ENCODE measurements at regions not wholly inside any gene's neighbourhood (a gene's known extent, or its start where the extent isn't known, plus 50 kb on each side); places are given as distances from the start of the nearest gene placed in this dataset.

- DNase-seq (ENCODE audit: low spot score) = no peak
These were observed 199.6 kb upstream of the CELF2 start for GRCh38 chr10:10818082-10818481.

- DNase-seq (ENCODE audit: low spot score) = no peak
These were observed 198.3 kb upstream of the CELF2 start for GRCh38 chr10:10819206-10819856.

- DNase-seq (ENCODE audit: low spot score) = no peak
These were observed 195.7 kb upstream of the CELF2 start for GRCh38 chr10:10821926-10822325.

GRCh38 chr10:10824591-10825148, 193.0 kb upstream of the CELF2 start:
- DNase-seq (ENCODE audit: low spot score) = no peak

- no peak for DNase-seq (ENCODE audit: low spot score)
These were observed 191.5 kb upstream of the CELF2 start for GRCh38 chr10:10826125-10826524.

GRCh38 chr10:10828623-10829022, 189.0 kb upstream of the CELF2 start:
- DNase-seq (ENCODE audit: low spot score) = no peak

GRCh38 chr10:10829576-10829975, 188.1 kb upstream of the CELF2 start:
- no peak for DNase-seq (ENCODE audit: low spot score)

GRCh38 chr10:10830293-10830986, 187.2 kb upstream of the CELF2 start:
- no peak for DNase-seq (ENCODE audit: low spot score)

- no peak for DNase-seq (ENCODE audit: low spot score)
These were observed 186.6 kb upstream of the CELF2 start for GRCh38 chr10:10831085-10831484.

DNA sequence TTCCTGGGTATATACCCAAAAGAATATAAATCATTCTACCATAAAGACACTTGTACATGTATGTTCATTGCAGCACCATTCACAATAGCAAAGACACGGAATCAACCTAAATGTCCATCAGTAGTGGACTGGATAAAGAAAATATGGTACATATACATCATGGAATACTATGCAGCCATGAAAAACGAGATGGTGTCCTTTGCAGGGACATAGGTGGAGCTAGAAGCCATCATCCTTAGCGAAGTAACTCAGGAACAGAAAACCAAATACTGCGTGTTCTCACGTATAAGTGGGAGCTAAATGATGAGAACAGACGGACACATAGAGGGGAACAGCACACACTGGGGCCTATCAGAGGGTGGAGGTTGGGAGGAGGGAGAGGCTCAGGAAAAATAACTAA, 183.7 kb upstream of the CELF2 start:
- no peak for DNase-seq (ENCODE audit: low spot score)

- DNase-seq (ENCODE audit: low spot score) = no peak
These were observed 173.4 kb upstream of the CELF2 start for GRCh38 chr10:10844251-10844650.

GRCh38 chr10:10845185-10845584, 172.5 kb upstream of the CELF2 start:
- no peak for DNase-seq (ENCODE audit: low spot score)

- no peak for DNase-seq (ENCODE audit: low spot score)
These were observed 171.7 kb upstream of the CELF2 start for GRCh38 chr10:10845826-10846503.

DNA sequence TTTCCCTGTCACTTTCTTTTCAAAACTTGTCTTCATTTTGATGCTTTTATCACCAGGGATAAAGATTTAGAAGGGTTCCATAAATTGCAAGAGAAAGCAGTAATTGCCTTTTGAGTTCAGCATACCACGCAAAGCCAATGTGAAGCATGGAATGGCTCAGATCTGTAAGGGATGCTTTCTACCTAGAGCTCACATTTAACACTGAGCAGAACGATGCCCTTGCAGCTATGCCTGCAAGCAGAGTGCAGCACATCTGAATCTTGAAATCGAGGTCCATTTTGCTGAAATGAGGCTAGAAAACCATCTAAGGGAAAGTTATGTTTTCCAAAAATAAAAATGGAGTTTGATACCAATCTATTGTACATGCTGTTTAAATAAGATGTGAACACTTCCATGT, 171.2 kb upstream of the CELF2 start:
- DNase-seq (ENCODE audit: low spot score) = no peak

- DNase-seq (ENCODE audit: low spot score) = no peak
These were observed 170.3 kb upstream of the CELF2 start for GRCh38 chr10:10847387-10847786.

GRCh38 chr10:10848488-10849111, 169.1 kb upstream of the CELF2 start:
- DNase-seq (ENCODE audit: low spot score) = no peak

- no peak for DNase-seq (ENCODE audit: low spot score)
These were observed 168.4 kb upstream of the CELF2 start for GRCh38 chr10:10849306-10849705.

- DNase-seq (ENCODE audit: low spot score) = no peak
These were observed 167.5 kb upstream of the CELF2 start for GRCh38 chr10:10850214-10850613.

- no peak for DNase-seq (ENCODE audit: low spot score)
These were observed 165.2 kb upstream of the CELF2 start for GRCh38 chr10:10852464-10852863.

- no peak for DNase-seq (ENCODE audit: low spot score)
These were observed 163.7 kb upstream of the CELF2 start for GRCh38 chr10:10853954-10854353.

GRCh38 chr10:10854725-10855124, 162.9 kb upstream of the CELF2 start:
- no peak for DNase-seq (ENCODE audit: low spot score)

GRCh38 chr10:10855151-10855581, 162.5 kb upstream of the CELF2 start:
- no peak for DNase-seq (ENCODE audit: low spot score)

Measured in HuH-7 (cell line).